Lung (tissue), 11 donors: ENCODE measurements at regions not wholly inside any gene's neighbourhood (a gene's known extent, or its start where the extent isn't known, plus 50 kb on each side); places are given as distances from the start of the nearest gene placed in this dataset.

Experiments
- ATAC-seq: fragments of 200-7000 bp; cut with Tn5 transposase; one replicate; pipeline ENCODE4 v1.9.1; 2020; ENCODE audit warnings: moderate number of reproducible peaks; ENCODE audit not compliant: insufficient read depth, low FRiP score
- DNase-seq, 3 donors: peaks; one replicate each; pipeline ENCODE4 v3.0.0-alpha.2; 2013 to 2017
- H3K27ac ChIP-seq, 2 donors: one replicate each; pipeline ENCODE4 v1.5.1; 2013; ENCODE audit warnings: mild to moderate bottlenecking in 2 of 2, moderate library complexity in 2 of 2, control low read depth in 1 of 2, inconsistent platforms in 1 of 2, low read depth in 1 of 2, low read length in 1 of 2
- H3K27me3 ChIP-seq, 3 donors: one replicate each; pipeline ENCODE4 v1.5.1; 2013; ENCODE audit warnings: low read length in 2 of 3; ENCODE audit not compliant: control insufficient read depth in 3 of 3, insufficient read depth in 3 of 3
- H3K36me3 ChIP-seq, 4 donors: one replicate each; pipeline ENCODE4 v1.5.1; 2013; ENCODE audit warnings: low read length in 4 of 4, mild to moderate bottlenecking in 1 of 4, moderate library complexity in 1 of 4; ENCODE audit not compliant: control insufficient read depth in 4 of 4, insufficient read depth in 4 of 4
- H3K4me1 ChIP-seq, 5 donors: one replicate each; pipeline ENCODE4 v1.5.1; 2013; ENCODE audit warnings: low read length in 5 of 5, mild to moderate bottlenecking in 2 of 5, moderate library complexity in 1 of 5; ENCODE audit not compliant: control insufficient read depth in 5 of 5, insufficient read depth in 5 of 5
- H3K4me3 ChIP-seq: one replicate; pipeline ENCODE4 v1.5.1; 2013; ENCODE audit warnings: mild to moderate bottlenecking, control low read depth, moderate library complexity
- H3K9ac ChIP-seq, 2 donors: one replicate each; pipeline ENCODE4 v1.5.1; 2013; ENCODE audit warnings: low read length in 2 of 2, control low read depth in 1 of 2; ENCODE audit not compliant: insufficient read depth in 1 of 2
- H3K9me3 ChIP-seq, 4 donors: one replicate each; pipeline ENCODE4 v1.5.1; 2013; ENCODE audit warnings: low read length in 3 of 4, mild to moderate bottlenecking in 1 of 4, moderate library complexity in 1 of 4; ENCODE audit not compliant: control insufficient read depth in 4 of 4, insufficient read depth in 3 of 4
- WGBS, 2 donors: extraction: QIAGEN DNeasy Blood & Tissue Kit; methylation state at CpG; one replicate each; pipeline ENCODE4 v1.1.7; 2013; 5-methylcytosine and 5-hydroxymethylcytosine counted together
- TF ChIP-seq, protein P1 (sequence below): IDR thresholded peaks from 2 replicates; pipeline ENCODE4 v1.5.1; 2012; ENCODE audit warnings: mild to moderate bottlenecking; ENCODE audit errors: control extremely low read depth, extremely low read depth
- donor health status: control.
- donor health status: control.
- donor health status: Bipolar disorder and iron deficiency.
- donor health status: healthy.
- donor health status: DM: yes; HTN: yes; CAD: no.

DNA sequence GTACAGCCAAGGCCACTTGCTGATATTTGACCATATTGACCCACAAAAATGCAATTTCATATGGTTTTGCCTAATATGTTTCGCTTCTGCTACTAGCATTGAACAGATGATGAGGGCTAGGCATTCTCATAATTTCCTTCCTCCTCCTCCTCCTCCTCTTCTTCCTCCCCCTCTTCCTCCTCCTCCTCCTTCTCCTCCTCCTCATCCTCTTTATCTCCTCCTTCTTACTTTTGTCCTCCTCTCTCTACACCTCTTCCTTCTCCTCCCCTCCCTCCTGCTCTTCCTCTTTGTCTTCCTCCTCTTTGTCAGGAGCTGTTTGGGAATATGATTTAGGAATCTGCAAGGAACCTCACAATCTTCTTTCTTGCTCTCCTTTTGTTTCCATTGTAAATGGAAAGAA, 133.9 kb upstream of the CELF2 start:
- DNase-seq (no peak), ATAC-seq (no peak)
- Histone ChIP-seq H3K4me1 (peaks cover 0 to 22% (median 8%) of the 10 kb centered on the region in 5 donors), H3K9me3 (peaks cover 0 to 9% (median 1%) of the 10 kb centered on the region in 4 donors), H3K9ac (no peak overlapping the region), H3K36me3 (peaks cover 0 to 6% (median 0%) of the 10 kb centered on the region in 4 donors), H3K27me3 (no peaks in the 10 kb centered on the region), H3K27ac (no peak overlapping the region), H3K4me3 (no peak overlapping the region)
- TF ChIP-seq, protein P1, sequence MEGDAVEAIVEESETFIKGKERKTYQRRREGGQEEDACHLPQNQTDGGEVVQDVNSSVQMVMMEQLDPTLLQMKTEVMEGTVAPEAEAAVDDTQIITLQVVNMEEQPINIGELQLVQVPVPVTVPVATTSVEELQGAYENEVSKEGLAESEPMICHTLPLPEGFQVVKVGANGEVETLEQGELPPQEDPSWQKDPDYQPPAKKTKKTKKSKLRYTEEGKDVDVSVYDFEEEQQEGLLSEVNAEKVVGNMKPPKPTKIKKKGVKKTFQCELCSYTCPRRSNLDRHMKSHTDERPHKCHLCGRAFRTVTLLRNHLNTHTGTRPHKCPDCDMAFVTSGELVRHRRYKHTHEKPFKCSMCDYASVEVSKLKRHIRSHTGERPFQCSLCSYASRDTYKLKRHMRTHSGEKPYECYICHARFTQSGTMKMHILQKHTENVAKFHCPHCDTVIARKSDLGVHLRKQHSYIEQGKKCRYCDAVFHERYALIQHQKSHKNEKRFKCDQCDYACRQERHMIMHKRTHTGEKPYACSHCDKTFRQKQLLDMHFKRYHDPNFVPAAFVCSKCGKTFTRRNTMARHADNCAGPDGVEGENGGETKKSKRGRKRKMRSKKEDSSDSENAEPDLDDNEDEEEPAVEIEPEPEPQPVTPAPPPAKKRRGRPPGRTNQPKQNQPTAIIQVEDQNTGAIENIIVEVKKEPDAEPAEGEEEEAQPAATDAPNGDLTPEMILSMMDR = no peak
- WGBS, 2 donors = 95 to 96% methylated on average over 1 of the region's 1 CpG

DNA sequence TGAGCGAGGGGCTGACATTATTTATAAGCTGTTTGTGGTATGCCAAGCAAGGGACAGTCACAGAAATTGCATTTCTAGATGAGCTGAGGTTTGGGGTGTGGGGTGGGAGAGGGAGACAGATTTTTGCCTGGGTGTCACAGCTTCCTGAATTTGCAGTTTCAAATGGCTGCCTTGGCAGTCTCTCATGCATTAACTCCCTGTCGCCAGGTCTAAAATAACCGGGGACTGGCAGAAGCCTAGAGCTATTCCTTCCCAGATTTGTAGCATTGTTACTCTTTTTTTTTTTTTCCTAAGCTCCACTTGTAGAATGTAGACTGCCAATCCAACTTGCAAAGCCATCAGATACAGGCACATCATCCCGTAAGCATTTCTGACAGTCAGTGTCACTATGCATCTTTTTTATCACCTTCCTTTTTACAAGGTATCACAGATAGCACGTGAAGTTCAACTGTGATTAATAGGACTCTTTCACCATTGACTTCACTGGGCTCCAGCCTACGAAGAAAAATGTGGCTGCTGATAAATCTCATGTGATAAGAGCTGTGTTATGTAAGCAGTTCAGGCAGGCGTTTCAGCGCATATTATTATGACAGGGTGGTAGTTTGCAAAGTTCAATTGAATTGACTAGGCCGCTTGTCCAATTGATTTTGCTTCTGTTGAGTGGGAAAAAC, 130.7 kb upstream of the CELF2 start:
- peak; percentile 21 to 69 (median 67) for DNase-seq
- TF ChIP-seq, protein P1 = no peak
- no peaks in the 10 kb centered on the region for H3K27me3 ChIP-seq
- peak overlapping the region; percentile 13 to 68 for H3K27ac ChIP-seq
- ATAC-seq = no peak
- peaks cover 0 to 6% (median 0%) of the 10 kb centered on the region in 4 donors for H3K36me3 ChIP-seq
- H3K4me1 ChIP-seq = peaks cover 2 to 33% (median 12%) of the 10 kb centered on the region in 5 donors
- H3K4me3 ChIP-seq = no peak overlapping the region
- 67 to 80% methylated on average over 9 of the region's 9 CpGs for WGBS, 2 donors
- no peak overlapping the region for H3K9ac ChIP-seq
- H3K9me3 ChIP-seq = peaks cover 0 to 9% (median 1%) of the 10 kb centered on the region in 4 donors

DNA sequence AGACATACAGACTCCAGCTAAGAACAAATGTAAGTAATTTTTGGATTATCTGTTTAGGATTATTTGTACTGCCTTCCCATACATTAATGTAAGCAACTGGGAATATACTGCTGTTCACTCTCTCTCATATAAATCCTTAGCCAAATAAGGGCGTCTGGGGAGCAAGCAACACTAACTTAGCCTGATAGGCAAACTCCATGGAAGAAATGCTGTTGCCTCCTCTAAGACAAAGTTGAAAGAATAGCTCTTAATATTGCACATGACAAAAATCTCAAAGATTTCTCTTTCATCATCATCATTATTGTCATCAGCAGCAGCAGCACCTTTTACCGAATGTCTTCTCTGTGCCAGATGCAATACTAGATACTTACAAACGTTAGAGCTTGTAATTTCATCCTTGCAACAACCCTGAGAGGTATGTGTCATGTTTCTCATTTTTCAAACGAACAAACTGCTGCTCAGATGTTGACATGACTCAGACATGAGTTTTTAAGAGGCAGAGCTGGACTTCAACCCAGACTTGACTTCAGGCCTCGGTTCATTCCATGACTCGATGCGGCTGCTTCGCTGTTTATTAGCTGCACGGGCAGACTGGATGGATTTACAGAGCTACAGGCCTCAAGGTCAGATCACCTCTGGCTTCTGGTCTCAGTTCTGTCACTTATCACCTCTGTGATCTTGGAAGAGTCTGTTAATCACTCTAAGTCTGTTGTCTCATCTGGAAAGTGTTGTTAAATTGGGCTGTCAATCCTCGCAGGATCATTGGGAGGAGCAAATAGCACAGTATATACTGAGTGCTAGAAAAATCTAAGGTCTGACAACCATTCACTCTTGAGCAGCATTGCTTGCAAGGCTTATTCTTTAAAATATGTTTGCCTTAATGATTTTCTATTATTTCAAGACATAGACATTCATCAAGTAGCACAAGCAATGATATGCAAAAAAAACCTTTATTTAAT, 126.3 kb upstream of the CELF2 start:
- TF ChIP-seq, protein P1 = no peak
- Histone ChIP-seq H3K4me1 (peaks cover 2 to 22% (median 9%) of the 10 kb centered on the region in 5 donors), H3K27ac (peak overlapping the region in 1 of 2 donors; percentile 61), H3K36me3 (no peaks in the 10 kb centered on the region), H3K27me3 (no peaks in the 10 kb centered on the region), H3K9ac (peak overlapping the region in 1 of 2 donors; percentile 58), H3K4me3 (no peak overlapping the region), H3K9me3 (peaks cover 0 to 3% (median 0%) of the 10 kb centered on the region in 4 donors)
- WGBS, 2 donors = 68 to 79% methylated on average over 10 of the region's 10 CpGs
- DNase-seq = peak in 1 of 3 donors; percentile 51
- ATAC-seq = no peak
